ENCODE measurements at regions not wholly inside any gene's neighbourhood (a gene's known extent, or its start where the extent isn't known, plus 50 kb on each side); places are given as distances from the start of the nearest gene placed in this dataset.

- Mint-ChIP-seq H3K9me3 (peaks cover 4% of the 10 kb centered on the region), H3K4me1 (no peaks in the 10 kb centered on the region), H3K4me3 (no peak overlapping the region), H3K36me3 (no peaks in the 10 kb centered on the region), H3K27me3 (ENCODE audit: insufficient read depth, low read depth) (no peaks in the 10 kb centered on the region), H3K27ac (no peak overlapping the region)
- Histone ChIP-seq H3K27ac (no peak overlapping the region), H3K4me2 (no peak overlapping the region), H3K4me3 (no peak overlapping the region), H4K20me1 (ENCODE audit: low read depth) (no peaks in the 10 kb centered on the region), H3K4me1 (peaks cover 3% of the 10 kb centered on the region), H3K9me3 (ENCODE audit: low read depth) (no peaks in the 10 kb centered on the region), H3K79me2 (ENCODE audit: low read depth) (no peaks in the 10 kb centered on the region), H3K36me3 (no peaks in the 10 kb centered on the region), H2AFZ (replicated peaks) (no peak overlapping the region), H3K27me3 (no peaks in the 10 kb centered on the region), H3F3A (ENCODE audit: low read depth) (no peaks in the 10 kb centered on the region), H3K9ac (no peak overlapping the region)
- TF ChIP-seq EZH2phosphoT487 (IDR thresholded peaks at IDR 0.05) (no peak), CTCF (IDR thresholded peaks at IDR 0.05) (no peak), EZH2 (IDR thresholded peaks at IDR 0.05) (no peak)
- DNase-seq (ENCODE audit: low spot score), result no peak
These were observed 280.6 kb downstream of the TTLL7 start for GRCh38 chr1:83718338-83718737.

- H4K20me1 ChIP-seq (ENCODE audit: low read depth), result no peaks in the 10 kb centered on the region
- Mint-ChIP-seq H3K36me3 (no peaks in the 10 kb centered on the region), H3K27me3 (ENCODE audit: insufficient read depth, low read depth) (peaks cover 3% of the 10 kb centered on the region), H3K9me3 (peaks cover 4% of the 10 kb centered on the region), H3K27ac (no peak overlapping the region), H3K4me3 (no peak overlapping the region), H3K4me1 (no peaks in the 10 kb centered on the region)
- H3K4me1 ChIP-seq, result no peaks in the 10 kb centered on the region
- no peak overlapping the region for H3K27ac ChIP-seq
- H3F3A ChIP-seq (ENCODE audit: low read depth), result no peaks in the 10 kb centered on the region
- no peaks in the 10 kb centered on the region for H3K9me3 ChIP-seq (ENCODE audit: low read depth)
- H2AFZ ChIP-seq (replicated peaks), result no peak overlapping the region
- H3K4me3 ChIP-seq, result no peak overlapping the region
- no peak overlapping the region for H3K4me2 ChIP-seq
- DNase-seq (ENCODE audit: low spot score), result no peak
- no peaks in the 10 kb centered on the region for H3K79me2 ChIP-seq (ENCODE audit: low read depth)
- no peaks in the 10 kb centered on the region for H3K36me3 ChIP-seq
- no peak overlapping the region for H3K9ac ChIP-seq
- H3K27me3 ChIP-seq, result no peaks in the 10 kb centered on the region
- TF ChIP-seq EZH2phosphoT487 (IDR thresholded peaks at IDR 0.05) (no peak), CTCF (IDR thresholded peaks at IDR 0.05) (no peak), EZH2 (IDR thresholded peaks at IDR 0.05) (no peak)
These were observed 281.1 kb downstream of the TTLL7 start for GRCh38 chr1:83717785-83718184.

- Histone ChIP-seq H3K4me2 (no peak overlapping the region), H4K20me1 (ENCODE audit: low read depth) (no peaks in the 10 kb centered on the region), H3K4me3 (no peak overlapping the region), H3K79me2 (ENCODE audit: low read depth) (no peaks in the 10 kb centered on the region), H2AFZ (replicated peaks) (no peak overlapping the region), H3K4me1 (no peaks in the 10 kb centered on the region), H3K9me3 (ENCODE audit: low read depth) (no peaks in the 10 kb centered on the region), H3F3A (ENCODE audit: low read depth) (no peaks in the 10 kb centered on the region), H3K9ac (no peak overlapping the region), H3K27ac (no peak overlapping the region), H3K27me3 (no peaks in the 10 kb centered on the region), H3K36me3 (no peaks in the 10 kb centered on the region)
- Mint-ChIP-seq H3K27ac (peak overlapping the region; percentile 62), H3K4me1 (no peaks in the 10 kb centered on the region), H3K36me3 (no peaks in the 10 kb centered on the region), H3K27me3 (ENCODE audit: insufficient read depth, low read depth) (peaks cover 5% of the 10 kb centered on the region), H3K4me3 (no peak overlapping the region), H3K9me3 (peaks cover 4% of the 10 kb centered on the region)
- no peak for TF ChIP-seq EZH2phosphoT487 (IDR thresholded peaks at IDR 0.05)
- DNase-seq (ENCODE audit: low spot score), result no peak
These were observed 282.3 kb downstream of the TTLL7 start for GRCh38 chr1:83716641-83717040.

GRCh38 chr1:83715550-83715949, 283.4 kb downstream of the TTLL7 start:
- Mint-ChIP-seq H3K27ac (no peak overlapping the region), H3K36me3 (no peaks in the 10 kb centered on the region), H3K9me3 (peaks cover 4% of the 10 kb centered on the region), H3K4me3 (no peak overlapping the region), H3K4me1 (no peaks in the 10 kb centered on the region), H3K27me3 (ENCODE audit: insufficient read depth, low read depth) (peaks cover 5% of the 10 kb centered on the region)
- Histone ChIP-seq H3K27me3 (no peaks in the 10 kb centered on the region), H3K36me3 (no peaks in the 10 kb centered on the region), H3K4me3 (no peak overlapping the region), H3K4me1 (no peaks in the 10 kb centered on the region), H4K20me1 (ENCODE audit: low read depth) (no peaks in the 10 kb centered on the region), H3K4me2 (no peak overlapping the region), H3K9me3 (ENCODE audit: low read depth) (no peaks in the 10 kb centered on the region), H3K27ac (no peak overlapping the region), H3F3A (ENCODE audit: low read depth) (no peaks in the 10 kb centered on the region), H2AFZ (replicated peaks) (no peak overlapping the region), H3K9ac (no peak overlapping the region), H3K79me2 (ENCODE audit: low read depth) (no peaks in the 10 kb centered on the region)
- no peak for DNase-seq (ENCODE audit: low spot score)
- TF ChIP-seq CTCF (IDR thresholded peaks at IDR 0.05), result no peak
- no peak for TF ChIP-seq EZH2phosphoT487 (IDR thresholded peaks at IDR 0.05)
- no peak for TF ChIP-seq EZH2 (IDR thresholded peaks at IDR 0.05)
